ENCODE measurements at regions not wholly inside any gene's neighbourhood (a gene's known extent, or its start where the extent isn't known, plus 50 kb on each side); places are given as distances from the start of the nearest gene placed in this dataset.
"Not testable (repeated sequence)": the region's sequence is repeated elsewhere in the genome, so short reads cannot be mapped to it uniquely, and the experiment has no call there.

GRCh38 chr3:8315526-8315925 is 186.1 kb upstream of the LMCD1 start:
- H3K9ac ChIP-seq (ENCODE audit: low read depth in 1 of 3, low read length in 3 of 3); H3K27ac ChIP-seq (ENCODE audit: low read depth, low read length); H3K4me3 ChIP-seq (ENCODE audit: low read length in 3 of 3); H3K27me3 ChIP-seq (ENCODE audit: control insufficient read depth in 3 of 3, insufficient read depth in 3 of 3, low read length in 3 of 3); H3K4me1 ChIP-seq (ENCODE audit: control insufficient read depth in 3 of 3, insufficient read depth in 3 of 3, low read length in 3 of 3); H3K9me3 ChIP-seq (ENCODE audit: control insufficient read depth in 3 of 3, low read length in 3 of 3); H3K36me3 ChIP-seq (ENCODE audit: control insufficient read depth in 3 of 3, insufficient read depth in 3 of 3, low read length in 3 of 3): not testable (repeated sequence)

DNA sequence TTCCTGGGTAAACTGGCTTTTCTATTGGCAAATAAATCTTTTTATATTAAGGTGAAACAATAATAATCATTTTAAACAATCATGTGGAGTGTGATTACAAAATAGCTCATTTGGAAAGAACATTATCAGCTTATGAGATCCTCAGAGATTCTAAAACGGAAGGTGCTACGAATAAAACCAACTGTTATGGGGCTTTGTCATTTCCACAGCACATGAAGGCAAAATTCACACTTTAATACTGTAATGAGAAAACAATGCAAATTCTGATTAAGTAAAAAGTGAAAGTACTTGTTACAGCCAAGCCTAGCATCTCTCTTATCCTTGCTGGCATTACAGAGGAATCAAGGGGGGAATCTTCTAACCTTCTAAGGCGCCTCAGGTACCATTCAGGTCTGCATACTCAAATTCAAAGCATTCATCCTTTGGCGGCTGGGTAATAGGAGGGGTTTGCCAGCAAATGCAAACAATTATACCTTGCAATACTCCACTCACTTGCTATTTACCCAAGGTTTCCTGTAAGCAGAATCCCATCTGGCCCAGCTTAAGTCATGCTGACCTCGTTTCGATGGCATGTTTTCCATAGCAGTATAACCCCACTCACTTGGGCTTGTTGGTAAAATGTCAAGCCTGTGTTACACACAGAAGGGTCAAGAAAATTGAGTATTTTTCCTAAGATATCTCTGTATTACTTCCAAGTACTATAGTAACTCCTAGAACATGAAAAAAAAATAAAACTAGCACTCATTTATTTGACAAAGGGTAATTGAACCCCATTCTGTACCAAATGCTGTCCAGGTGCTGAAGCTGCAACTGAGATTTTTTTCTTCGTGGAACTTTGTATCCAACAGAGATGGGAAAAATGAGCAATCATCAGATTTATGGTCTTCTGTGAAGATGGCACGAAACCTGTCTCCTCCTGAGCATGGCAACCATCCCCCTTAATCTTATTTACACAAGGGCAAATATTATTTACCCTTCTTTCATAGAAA is 183.7 kb upstream of the LMCD1 start:
- Histone ChIP-seq H3K27me3 (ENCODE audit: control insufficient read depth in 3 of 3, insufficient read depth in 3 of 3, low read length in 3 of 3) (no peaks in the 10 kb centered on the region), H3K27ac (ENCODE audit: low read depth, low read length) (no peak overlapping the region)

GRCh38 chr3:8319935-8320634 is 181.5 kb upstream of the LMCD1 start:
- H3K36me3 ChIP-seq (ENCODE audit: control insufficient read depth in 3 of 3, insufficient read depth in 3 of 3, low read length in 3 of 3) = no peaks in the 10 kb centered on the region
- no peak overlapping the region for H3K9ac ChIP-seq (ENCODE audit: low read depth in 1 of 3, low read length in 3 of 3)
- H3K27me3 ChIP-seq (ENCODE audit: control insufficient read depth in 3 of 3, insufficient read depth in 3 of 3, low read length in 3 of 3) = no peaks in the 10 kb centered on the region
- peaks cover 0 to 4% (median 0%) of the 10 kb centered on the region in 3 donors for H3K4me1 ChIP-seq (ENCODE audit: control insufficient read depth in 3 of 3, insufficient read depth in 3 of 3, low read length in 3 of 3)
- no peak overlapping the region for H3K4me3 ChIP-seq (ENCODE audit: low read length in 3 of 3)
- H3K9me3 ChIP-seq (ENCODE audit: control insufficient read depth in 3 of 3, low read length in 3 of 3) = no peaks in the 10 kb centered on the region
- no peak overlapping the region for H3K27ac ChIP-seq (ENCODE audit: low read depth, low read length)

More for the DNA sequence above, 183.7 kb upstream of the LMCD1 start:
- Histone ChIP-seq H3K9ac (ENCODE audit: low read depth in 1 of 3, low read length in 3 of 3) (no peak overlapping the region), H3K4me3 (ENCODE audit: low read length in 3 of 3) (no peak overlapping the region), H3K36me3 (ENCODE audit: control insufficient read depth in 3 of 3, insufficient read depth in 3 of 3, low read length in 3 of 3) (no peaks in the 10 kb centered on the region), H3K4me1 (ENCODE audit: control insufficient read depth in 3 of 3, insufficient read depth in 3 of 3, low read length in 3 of 3) (peaks cover 0 to 4% (median 0%) of the 10 kb centered on the region in 3 donors), H3K9me3 (ENCODE audit: control insufficient read depth in 3 of 3, low read length in 3 of 3) (no peaks in the 10 kb centered on the region)

GRCh38 chr3:8320711-8321458 is 180.7 kb upstream of the LMCD1 start:
- H3K9ac ChIP-seq (ENCODE audit: low read depth in 1 of 3, low read length in 3 of 3) = no peak overlapping the region
- no peaks in the 10 kb centered on the region for H3K9me3 ChIP-seq (ENCODE audit: control insufficient read depth in 3 of 3, low read length in 3 of 3)
- H3K27me3 ChIP-seq (ENCODE audit: control insufficient read depth in 3 of 3, insufficient read depth in 3 of 3, low read length in 3 of 3) = no peaks in the 10 kb centered on the region
- no peak overlapping the region for H3K4me3 ChIP-seq (ENCODE audit: low read length in 3 of 3)
- no peak overlapping the region for H3K27ac ChIP-seq (ENCODE audit: low read depth, low read length)
- H3K36me3 ChIP-seq (ENCODE audit: control insufficient read depth in 3 of 3, insufficient read depth in 3 of 3, low read length in 3 of 3) = no peaks in the 10 kb centered on the region
- no peaks in the 10 kb centered on the region for H3K4me1 ChIP-seq (ENCODE audit: control insufficient read depth in 3 of 3, insufficient read depth in 3 of 3, low read length in 3 of 3)

- Histone ChIP-seq H3K36me3 (ENCODE audit: control insufficient read depth in 3 of 3, insufficient read depth in 3 of 3, low read length in 3 of 3) (no peaks in the 10 kb centered on the region), H3K4me3 (ENCODE audit: low read length in 3 of 3) (no peak overlapping the region), H3K9me3 (ENCODE audit: control insufficient read depth in 3 of 3, low read length in 3 of 3) (no peaks in the 10 kb centered on the region), H3K9ac (ENCODE audit: low read depth in 1 of 3, low read length in 3 of 3) (no peak overlapping the region), H3K27ac (ENCODE audit: low read depth, low read length) (no peak overlapping the region), H3K27me3 (ENCODE audit: control insufficient read depth in 3 of 3, insufficient read depth in 3 of 3, low read length in 3 of 3) (no peaks in the 10 kb centered on the region), H3K4me1 (ENCODE audit: control insufficient read depth in 3 of 3, insufficient read depth in 3 of 3, low read length in 3 of 3) (no peaks in the 10 kb centered on the region)
Observed at GRCh38 chr3:8324747-8325146, 176.9 kb upstream of the LMCD1 start.

GRCh38 chr3:8325306-8325705 is 176.3 kb upstream of the LMCD1 start:
- no peak overlapping the region for H3K4me3 ChIP-seq (ENCODE audit: low read length in 3 of 3)
- H3K27me3 ChIP-seq (ENCODE audit: control insufficient read depth in 3 of 3, insufficient read depth in 3 of 3, low read length in 3 of 3) = no peaks in the 10 kb centered on the region
- H3K27ac ChIP-seq (ENCODE audit: low read depth, low read length) = no peak overlapping the region
- H3K36me3 ChIP-seq (ENCODE audit: control insufficient read depth in 3 of 3, insufficient read depth in 3 of 3, low read length in 3 of 3) = no peaks in the 10 kb centered on the region
- H3K9me3 ChIP-seq (ENCODE audit: control insufficient read depth in 3 of 3, low read length in 3 of 3) = no peaks in the 10 kb centered on the region
- no peak overlapping the region for H3K9ac ChIP-seq (ENCODE audit: low read depth in 1 of 3, low read length in 3 of 3)
- H3K4me1 ChIP-seq (ENCODE audit: control insufficient read depth in 3 of 3, insufficient read depth in 3 of 3, low read length in 3 of 3) = no peaks in the 10 kb centered on the region

DNA sequence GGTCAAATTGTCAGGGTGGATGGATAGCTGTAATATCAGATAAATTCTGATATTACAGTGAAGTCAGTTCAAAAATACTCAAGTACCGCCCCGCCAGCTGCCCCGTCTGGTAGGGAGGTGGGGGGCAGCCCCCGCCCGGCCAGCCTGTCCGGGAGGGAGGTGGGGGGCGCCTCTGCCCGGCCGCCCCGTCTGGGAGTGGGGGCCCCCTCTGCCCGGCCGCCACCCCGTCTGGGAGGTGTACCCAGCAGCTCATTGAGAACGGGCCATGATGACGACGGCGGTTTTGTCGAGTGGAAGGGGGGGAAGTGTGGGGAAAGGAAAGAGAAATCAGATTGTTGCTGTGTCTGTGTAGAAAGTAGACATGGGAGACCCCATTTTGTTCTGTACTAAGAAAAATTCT is 175.8 kb upstream of the LMCD1 start:
- not testable (repeated sequence) for H3K9ac ChIP-seq (ENCODE audit: low read depth in 1 of 3, low read length in 3 of 3); H3K9me3 ChIP-seq (ENCODE audit: control insufficient read depth in 3 of 3, low read length in 3 of 3); H3K36me3 ChIP-seq (ENCODE audit: control insufficient read depth in 3 of 3, insufficient read depth in 3 of 3, low read length in 3 of 3); H3K27me3 ChIP-seq (ENCODE audit: control insufficient read depth in 3 of 3, insufficient read depth in 3 of 3, low read length in 3 of 3); H3K4me3 ChIP-seq (ENCODE audit: low read length in 3 of 3); H3K27ac ChIP-seq (ENCODE audit: low read depth, low read length); H3K4me1 ChIP-seq (ENCODE audit: control insufficient read depth in 3 of 3, insufficient read depth in 3 of 3, low read length in 3 of 3)

GRCh38 chr3:8327739-8328138 is 173.9 kb upstream of the LMCD1 start:
- H3K27me3 ChIP-seq (ENCODE audit: control insufficient read depth in 3 of 3, insufficient read depth in 3 of 3, low read length in 3 of 3) = no peaks in the 10 kb centered on the region
- no peaks in the 10 kb centered on the region for H3K9me3 ChIP-seq (ENCODE audit: control insufficient read depth in 3 of 3, low read length in 3 of 3)
- no peaks in the 10 kb centered on the region for H3K4me1 ChIP-seq (ENCODE audit: control insufficient read depth in 3 of 3, insufficient read depth in 3 of 3, low read length in 3 of 3)
- no peaks in the 10 kb centered on the region for H3K36me3 ChIP-seq (ENCODE audit: control insufficient read depth in 3 of 3, insufficient read depth in 3 of 3, low read length in 3 of 3)
- H3K4me3 ChIP-seq (ENCODE audit: low read length in 3 of 3) = no peak overlapping the region
- no peak overlapping the region for H3K9ac ChIP-seq (ENCODE audit: low read depth in 1 of 3, low read length in 3 of 3)
- H3K27ac ChIP-seq (ENCODE audit: low read depth, low read length) = no peak overlapping the region

- H3K9me3 ChIP-seq (ENCODE audit: control insufficient read depth in 3 of 3, low read length in 3 of 3) = no peaks in the 10 kb centered on the region
- no peak overlapping the region for H3K9ac ChIP-seq (ENCODE audit: low read depth in 1 of 3, low read length in 3 of 3)
- H3K27ac ChIP-seq (ENCODE audit: low read depth, low read length) = no peak overlapping the region
- no peaks in the 10 kb centered on the region for H3K4me1 ChIP-seq (ENCODE audit: control insufficient read depth in 3 of 3, insufficient read depth in 3 of 3, low read length in 3 of 3)
- H3K27me3 ChIP-seq (ENCODE audit: control insufficient read depth in 3 of 3, insufficient read depth in 3 of 3, low read length in 3 of 3) = no peaks in the 10 kb centered on the region
- no peak overlapping the region for H3K4me3 ChIP-seq (ENCODE audit: low read length in 3 of 3)
- no peaks in the 10 kb centered on the region for H3K36me3 ChIP-seq (ENCODE audit: control insufficient read depth in 3 of 3, insufficient read depth in 3 of 3, low read length in 3 of 3)
Observed at GRCh38 chr3:8328967-8329366, 172.7 kb upstream of the LMCD1 start.

GRCh38 chr3:8329598-8329997 is 172.0 kb upstream of the LMCD1 start:
- H3K9me3 ChIP-seq (ENCODE audit: control insufficient read depth in 3 of 3, low read length in 3 of 3) = no peaks in the 10 kb centered on the region
- H3K27me3 ChIP-seq (ENCODE audit: control insufficient read depth in 3 of 3, insufficient read depth in 3 of 3, low read length in 3 of 3) = no peaks in the 10 kb centered on the region
- H3K4me1 ChIP-seq (ENCODE audit: control insufficient read depth in 3 of 3, insufficient read depth in 3 of 3, low read length in 3 of 3) = no peaks in the 10 kb centered on the region
- H3K36me3 ChIP-seq (ENCODE audit: control insufficient read depth in 3 of 3, insufficient read depth in 3 of 3, low read length in 3 of 3) = no peaks in the 10 kb centered on the region
- no peak overlapping the region for H3K4me3 ChIP-seq (ENCODE audit: low read length in 3 of 3)
- no peak overlapping the region for H3K27ac ChIP-seq (ENCODE audit: low read depth, low read length)
- H3K9ac ChIP-seq (ENCODE audit: low read depth in 1 of 3, low read length in 3 of 3) = no peak overlapping the region
